Keratinocyte (primary cell): ENCODE measurements at regions not wholly inside any gene's neighbourhood (a gene's known extent, or its start where the extent isn't known, plus 50 kb on each side); places are given as distances from the start of the nearest gene placed in this dataset.

Source experiments
- DNase-seq: peaks from one replicate; pipeline ENCODE4 v3.0.0-alpha.2; 2011; ENCODE audit warnings: low read depth, missing footprints, low spot score
- FAIRE-seq: peaks from 2 replicates; lab custom pipeline; 2011; peaks lifted over from hg19 to GRCh38; lab: Jason Lieb, UNC
- H2AFZ ChIP-seq: 2 replicates; pipeline ENCODE4 v1.6.0; 2012; ENCODE audit warnings: low read length, control low read depth, inconsistent platforms; ENCODE audit not compliant: control insufficient read depth
- H3K27ac ChIP-seq: 2 replicates; pipeline ENCODE4 v1.5.1; 2011; ENCODE audit warnings: low read length; ENCODE audit not compliant: control insufficient read depth, insufficient read depth
- H3K27me3 ChIP-seq: 3 replicates; pipeline ENCODE4 v1.6.0; 2011; ENCODE audit warnings: low read length; ENCODE audit not compliant: control insufficient read depth, insufficient read depth; ENCODE audit errors: extremely low read depth
- H3K36me3 ChIP-seq, 2 experiments: 2 replicates in 1 of 2; 3 replicates in 1 of 2; pipeline ENCODE4 v1.5.1; 2011; ENCODE audit warnings: low read length in 2 of 2, mild to moderate bottlenecking in 1 of 2; ENCODE audit not compliant: control insufficient read depth in 2 of 2, insufficient read depth in 2 of 2; ENCODE audit errors: extremely low read depth in 1 of 2
- H3K4me1 ChIP-seq: 3 replicates; pipeline ENCODE4 v1.5.1; 2011; ENCODE audit warnings: low read length; ENCODE audit not compliant: control insufficient read depth, insufficient read depth; ENCODE audit errors: extremely low read depth
- H3K4me2 ChIP-seq: 3 replicates; pipeline ENCODE4 v1.6.0; 2011; ENCODE audit warnings: low read depth, low read length; ENCODE audit not compliant: control insufficient read depth, insufficient read depth; ENCODE audit errors: extremely low read depth
- H3K4me3 ChIP-seq, 3 experiments: fragments of 200-600 bp in 1 of 3; sonication (generic) in 1 of 3; 2 replicates in 2 of 3; 3 replicates in 1 of 3; pipeline ENCODE4 v1.5.1; 2011 to 2016; ENCODE audit warnings: low read length in 3 of 3, mild to moderate bottlenecking in 3 of 3, control low read depth in 2 of 3, inconsistent platforms in 1 of 3, low read depth in 1 of 3, mixed read lengths in 1 of 3, mixed run types in 1 of 3, moderate library complexity in 1 of 3; ENCODE audit not compliant: control insufficient read depth in 2 of 3, insufficient read depth in 2 of 3; ENCODE audit errors: extremely low read depth in 1 of 3
- H3K79me2 ChIP-seq: 2 replicates; pipeline ENCODE4 v1.6.0; 2012; ENCODE audit warnings: low read length; ENCODE audit not compliant: control insufficient read depth, insufficient read depth
- H3K9ac ChIP-seq: 3 replicates; pipeline ENCODE4 v1.6.0; 2011; ENCODE audit warnings: low read length; ENCODE audit not compliant: control insufficient read depth, insufficient read depth; ENCODE audit errors: extremely low read depth
- H3K9me1 ChIP-seq: 3 replicates; pipeline ENCODE4 v1.6.0; 2011; ENCODE audit warnings: low read length; ENCODE audit not compliant: control insufficient read depth, insufficient read depth; ENCODE audit errors: extremely low read depth
- H3K9me3 ChIP-seq: 2 replicates; pipeline ENCODE4 v1.5.1; 2012; ENCODE audit warnings: low read depth, low read length; ENCODE audit not compliant: control insufficient read depth
- H4K20me1 ChIP-seq: 3 replicates; pipeline ENCODE4 v1.6.0; 2011; ENCODE audit warnings: low read length; ENCODE audit not compliant: control insufficient read depth, insufficient read depth; ENCODE audit errors: extremely low read depth
- EZH2 ChIP-seq: IDR thresholded peaks from one replicate; pipeline ENCODE4 v1.6.1; 2012; ENCODE audit warnings: inconsistent platforms, mild to moderate bottlenecking, low read length, moderate library complexity
- dilution Hi-C: fragments of 300-500 bp; cut with MboI; formaldehyde crosslinking; loops from one replicate; pipeline ENCODE4 v1.7.0; 2020; ENCODE audit warnings: low sequenced_read_pairs; ENCODE audit not compliant: extremely low pct_ligation_motif_present
- TF ChIP-seq, protein P1 (sequence below), 3 experiments: IDR thresholded peaks in 1 of 3; conservative IDR thresholded peaks in 1 of 3; optimal IDR thresholded peaks in 1 of 3; 2 replicates in 2 of 3; 3 replicates in 1 of 3; pipeline versions ENCODE3 to v1.5.1; 2011; ENCODE audit warnings: low read length in 3 of 3, mild to moderate bottlenecking in 3 of 3, moderate library complexity in 2 of 3, control low read depth in 1 of 3, inconsistent platforms in 1 of 3; ENCODE audit not compliant: insufficient read depth in 2 of 3; ENCODE audit errors: extremely low read depth in 1 of 3

DNA sequence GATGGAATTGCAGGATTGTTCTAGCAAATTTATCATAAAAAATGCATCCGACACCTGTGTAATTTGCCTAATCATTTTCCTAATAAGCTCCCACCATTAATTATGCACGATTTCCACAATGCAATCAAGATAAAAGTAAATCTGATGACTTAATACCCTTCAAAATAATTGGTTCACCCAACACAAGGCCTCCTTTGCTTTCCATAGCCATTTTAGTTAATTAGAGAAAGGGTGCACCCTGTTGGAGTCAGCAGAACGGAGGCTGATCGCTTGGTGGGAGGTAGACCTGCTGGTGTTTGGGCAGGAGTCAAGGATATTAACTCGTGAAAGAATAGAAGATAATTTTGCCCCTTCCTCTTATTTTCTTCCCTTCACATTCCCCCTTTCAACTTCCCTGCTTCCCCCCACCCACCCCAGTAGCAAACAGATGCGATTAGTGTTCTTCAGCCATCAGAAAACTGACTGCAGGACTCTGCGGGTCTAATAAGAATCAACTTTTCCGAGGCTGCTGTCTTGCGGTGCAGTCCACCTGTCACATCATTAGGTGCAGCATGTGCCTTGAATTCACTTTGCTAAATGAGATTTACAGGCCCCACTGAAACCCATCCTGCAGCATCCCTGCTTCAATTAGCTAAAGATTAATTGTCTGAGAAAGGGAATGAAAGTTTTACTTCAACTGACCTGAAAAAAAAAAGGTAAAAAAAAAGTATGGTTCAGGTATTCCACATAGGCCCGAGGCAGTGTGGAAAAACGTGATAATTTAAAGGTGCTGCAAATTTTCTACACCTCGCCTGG, 553.7 kb upstream of the LMO3 start:
- H3K4me3 ChIP-seq = no peak overlapping the region

DNA sequence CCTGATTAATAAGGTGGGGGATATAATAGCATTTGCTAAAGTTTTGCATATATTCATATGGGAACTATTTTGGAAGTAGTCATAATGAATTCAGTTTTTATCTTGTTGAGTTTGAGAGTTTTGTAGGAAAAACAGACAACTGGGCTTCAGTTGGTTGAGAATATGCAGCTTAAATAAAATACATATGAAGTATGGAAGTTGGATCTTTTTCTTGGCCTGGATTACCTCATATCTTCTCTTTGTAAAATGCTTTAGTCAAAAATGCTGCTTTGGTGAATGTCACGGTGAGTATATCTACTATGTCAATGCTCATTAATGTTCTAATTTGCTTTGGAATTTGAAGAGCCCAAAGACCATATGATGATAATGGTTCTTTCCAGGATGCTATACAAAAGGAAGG, 552.2 kb upstream of the LMO3 start:
- no peaks in the 10 kb centered on the region for H3K9me3 ChIP-seq
- H3K9ac ChIP-seq = no peak overlapping the region
- H3K9me1 ChIP-seq = no peaks in the 10 kb centered on the region
- H4K20me1 ChIP-seq = no peaks in the 10 kb centered on the region
- dilution Hi-C loops = no loop called here
- no peak overlapping the region for H3K4me2 ChIP-seq
- H3K4me3 ChIP-seq = no peak overlapping the region
- DNase-seq (no peak), FAIRE-seq (no peak)
- H3K4me1 ChIP-seq = no peaks in the 10 kb centered on the region
- H3K27ac ChIP-seq = no peak overlapping the region
- no peak overlapping the region for H2AFZ ChIP-seq
- H3K27me3 ChIP-seq = no peaks in the 10 kb centered on the region
- no peaks in the 10 kb centered on the region for H3K79me2 ChIP-seq
- no peaks in the 10 kb centered on the region for H3K36me3 ChIP-seq
- TF ChIP-seq, protein P1, sequence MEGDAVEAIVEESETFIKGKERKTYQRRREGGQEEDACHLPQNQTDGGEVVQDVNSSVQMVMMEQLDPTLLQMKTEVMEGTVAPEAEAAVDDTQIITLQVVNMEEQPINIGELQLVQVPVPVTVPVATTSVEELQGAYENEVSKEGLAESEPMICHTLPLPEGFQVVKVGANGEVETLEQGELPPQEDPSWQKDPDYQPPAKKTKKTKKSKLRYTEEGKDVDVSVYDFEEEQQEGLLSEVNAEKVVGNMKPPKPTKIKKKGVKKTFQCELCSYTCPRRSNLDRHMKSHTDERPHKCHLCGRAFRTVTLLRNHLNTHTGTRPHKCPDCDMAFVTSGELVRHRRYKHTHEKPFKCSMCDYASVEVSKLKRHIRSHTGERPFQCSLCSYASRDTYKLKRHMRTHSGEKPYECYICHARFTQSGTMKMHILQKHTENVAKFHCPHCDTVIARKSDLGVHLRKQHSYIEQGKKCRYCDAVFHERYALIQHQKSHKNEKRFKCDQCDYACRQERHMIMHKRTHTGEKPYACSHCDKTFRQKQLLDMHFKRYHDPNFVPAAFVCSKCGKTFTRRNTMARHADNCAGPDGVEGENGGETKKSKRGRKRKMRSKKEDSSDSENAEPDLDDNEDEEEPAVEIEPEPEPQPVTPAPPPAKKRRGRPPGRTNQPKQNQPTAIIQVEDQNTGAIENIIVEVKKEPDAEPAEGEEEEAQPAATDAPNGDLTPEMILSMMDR (optimal IDR thresholded peaks at IDR 0.05 in 1 of 3, IDR thresholded peaks at IDR 0.05 in 1 of 3, conservative IDR thresholded peaks at IDR 0.05 in 1 of 3; ENCODE audit: extremely low read depth in 1 of 3, insufficient read depth in 2 of 3, low read length in 3 of 3) = no peak
- TF ChIP-seq EZH2 = no peak

More for the DNA sequence above, 553.7 kb upstream of the LMO3 start:
- H3K9me1 ChIP-seq = no peaks in the 10 kb centered on the region
- no peaks in the 10 kb centered on the region for H3K36me3 ChIP-seq
- no peaks in the 10 kb centered on the region for H3K4me1 ChIP-seq
- TF ChIP-seq, protein P1 (optimal IDR thresholded peaks at IDR 0.05 in 1 of 3, IDR thresholded peaks at IDR 0.05 in 1 of 3, conservative IDR thresholded peaks at IDR 0.05 in 1 of 3; ENCODE audit: extremely low read depth in 1 of 3, insufficient read depth in 2 of 3, low read length in 3 of 3) = no peak
- no peak for TF ChIP-seq EZH2
- no peak overlapping the region for H2AFZ ChIP-seq
- H3K9me3 ChIP-seq = no peaks in the 10 kb centered on the region
- H3K27me3 ChIP-seq = no peaks in the 10 kb centered on the region
- no peak overlapping the region for H3K9ac ChIP-seq
- dilution Hi-C loops = no loop called here
- H4K20me1 ChIP-seq = no peaks in the 10 kb centered on the region
- H3K27ac ChIP-seq = no peak overlapping the region
- DNase-seq (no peak), FAIRE-seq (no peak)
- H3K79me2 ChIP-seq = no peaks in the 10 kb centered on the region
- H3K4me2 ChIP-seq = no peak overlapping the region
